Stimulated activated CD4-positive, alpha-beta T cell treated with anti-CD3 and anti-CD28 coated beads, TNF-alpha, amount 100 ng/mL, for 48 hours (primary cell): ENCODE measurements at regions not wholly inside any gene's neighbourhood (a gene's known extent, or its start where the extent isn't known, plus 50 kb on each side); places are given as distances from the start of the nearest gene placed in this dataset.

Experiments used
- DNase-seq, 3 donors: peaks; one replicate each; pipeline ENCODE4 v3.0.0-alpha.2; 2020; ENCODE audit warnings: low read depth in 3 of 3

DNA sequence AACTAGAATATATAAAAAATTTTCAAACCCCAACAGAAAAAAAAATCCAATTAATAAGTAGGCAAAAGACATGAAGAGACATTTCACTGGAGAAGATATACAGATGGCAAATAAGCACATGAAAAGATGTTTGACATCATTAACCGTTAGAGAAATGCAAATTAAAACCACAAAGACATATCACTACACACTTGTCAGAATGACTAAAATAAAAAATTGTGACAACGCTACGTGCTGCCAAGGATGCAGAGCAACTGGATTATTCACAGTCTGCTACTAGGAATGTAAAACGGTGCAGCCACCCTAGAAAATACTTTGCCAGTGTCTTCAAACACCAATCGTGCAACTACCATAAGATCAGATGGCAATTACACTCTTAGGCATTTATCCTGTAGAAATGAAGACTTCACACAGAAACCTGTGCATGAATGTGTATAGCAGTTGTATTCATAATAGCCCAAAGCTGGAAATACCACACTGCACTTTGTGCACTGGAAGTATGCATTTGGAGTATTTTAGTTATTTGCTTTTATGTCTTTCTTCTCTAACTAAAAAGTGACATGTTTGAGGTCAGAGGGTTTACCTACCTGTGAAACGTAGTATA is 75.3 kb upstream of the PALMD start:
- DNase-seq: no peak

DNA sequence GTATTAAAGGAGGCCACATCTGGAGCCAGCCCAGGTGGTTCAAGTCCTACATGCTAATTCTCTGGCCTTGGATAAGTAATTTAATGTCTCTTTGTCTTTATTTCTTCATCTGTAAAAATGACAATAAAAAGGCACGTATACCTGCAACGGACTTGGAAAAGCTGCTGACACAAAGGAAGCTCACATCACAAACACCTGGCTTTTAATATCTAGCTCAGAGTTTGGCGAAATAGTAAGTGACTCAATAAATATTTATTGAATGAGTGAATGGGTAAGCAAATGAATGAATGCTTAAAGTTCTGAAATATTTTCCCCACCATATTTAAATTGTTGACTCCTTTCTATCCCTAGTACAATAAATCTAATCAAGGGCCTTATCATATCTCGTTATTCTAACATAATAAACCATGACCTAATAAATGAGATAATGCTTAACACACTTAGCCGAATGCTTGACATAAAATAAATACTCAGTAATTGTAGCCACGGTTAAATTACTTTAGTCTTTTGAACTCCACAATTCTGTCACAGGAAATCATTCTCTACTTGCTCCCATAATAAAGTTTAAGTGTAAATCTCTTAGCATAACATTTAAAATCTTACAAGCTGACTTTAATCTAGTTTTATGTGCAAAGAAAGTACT is 74.7 kb upstream of the PALMD start:
- DNase-seq: no peak

DNA sequence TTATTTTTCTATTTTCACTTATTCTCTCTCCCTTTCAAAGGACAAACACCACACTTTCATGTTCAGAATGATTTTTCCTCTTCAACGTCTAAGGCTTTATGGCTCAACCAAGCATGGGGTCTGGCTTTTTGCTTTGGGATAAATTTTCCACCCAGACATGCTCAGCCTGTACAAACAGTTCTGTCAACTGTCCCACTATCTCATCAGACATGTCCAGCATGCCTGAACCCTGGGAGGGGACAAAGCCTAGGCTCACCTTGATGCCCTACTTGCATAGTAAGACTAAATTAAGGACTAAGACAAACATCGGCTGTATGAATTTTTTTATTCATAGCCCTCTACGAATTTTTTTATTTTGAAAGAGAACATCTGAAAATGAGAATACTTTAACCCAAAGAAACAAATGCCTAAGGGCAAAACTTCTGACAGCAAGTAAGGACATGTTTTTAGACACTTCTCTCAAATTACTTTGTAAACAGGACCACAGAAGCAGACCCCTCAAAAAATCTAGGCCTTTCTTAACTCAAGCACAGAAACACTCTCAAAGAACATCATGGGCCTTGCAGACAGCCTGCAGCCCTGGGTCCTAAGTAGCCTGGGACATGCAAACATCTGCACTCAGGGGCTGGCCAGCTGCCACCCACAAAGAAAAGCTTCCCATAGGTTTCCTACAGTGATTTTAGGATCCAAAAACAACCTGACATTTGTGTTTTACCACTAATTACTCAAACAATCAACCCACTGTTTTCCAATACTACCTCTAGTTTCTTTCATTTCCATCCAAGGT is 72.3 kb upstream of the PALMD start:
- no peak for DNase-seq

DNA sequence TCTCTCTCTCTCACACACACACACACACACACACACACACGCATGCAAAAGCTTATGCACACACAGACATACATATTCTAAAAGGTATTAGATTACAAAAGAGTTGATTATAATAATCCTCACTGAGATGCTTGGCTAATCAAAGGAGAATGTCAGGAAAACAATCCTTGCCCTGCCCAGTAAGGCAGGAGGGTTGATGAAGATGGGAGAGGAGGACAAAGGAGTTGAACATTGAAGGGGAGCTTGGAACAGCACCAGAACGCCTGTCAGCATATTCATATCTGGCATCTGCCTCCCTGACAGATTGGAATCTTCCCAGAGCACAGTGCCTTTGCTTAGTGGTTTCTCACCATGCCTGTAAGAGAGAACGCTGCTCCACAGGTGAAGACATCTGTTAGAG is 68.6 kb upstream of the PALMD start:
- no peak for DNase-seq

DNA sequence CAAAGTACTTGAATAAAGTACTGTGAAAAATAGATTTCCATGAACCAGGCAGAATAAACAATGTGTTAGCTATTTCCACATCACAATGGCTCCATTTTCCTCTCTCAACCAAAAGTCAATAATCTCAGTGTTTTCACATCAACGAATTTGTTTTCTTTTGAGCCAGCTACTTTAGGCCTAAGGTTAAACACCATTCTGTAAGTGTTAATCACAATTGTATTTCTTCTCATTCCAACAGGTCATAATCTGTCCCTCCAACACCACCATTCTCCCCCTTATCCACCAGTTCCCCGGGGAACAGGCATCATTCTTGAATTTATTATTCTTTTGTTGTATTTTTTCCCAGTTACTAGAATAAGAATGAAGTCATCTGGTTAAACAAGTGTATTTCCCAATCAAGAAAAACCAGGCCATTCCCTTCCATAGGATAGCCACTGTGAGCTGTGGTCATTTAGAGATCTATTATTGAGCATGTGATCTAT is 66.2 kb upstream of the PALMD start:
- DNase-seq: no peak

DNA sequence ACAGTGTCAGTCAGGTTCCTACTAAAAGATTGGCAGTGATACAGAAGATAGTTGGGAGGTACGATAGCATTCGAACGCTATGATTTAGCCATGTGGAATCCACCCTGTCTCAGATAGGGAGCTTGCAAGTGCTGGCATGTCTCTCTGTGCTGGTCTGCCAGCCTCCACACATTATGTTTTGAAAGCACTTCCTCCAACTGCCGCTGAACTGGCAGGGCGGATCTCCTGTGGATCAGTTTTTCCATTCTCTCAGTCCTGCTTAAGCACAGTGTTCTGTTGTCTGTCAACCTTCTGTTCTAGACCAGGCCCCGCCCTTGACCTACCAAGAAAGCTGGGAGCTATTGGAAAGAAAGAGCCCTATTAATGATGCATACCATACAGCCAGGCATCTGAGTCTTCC is 65.5 kb upstream of the PALMD start:
- no peak for DNase-seq

DNA sequence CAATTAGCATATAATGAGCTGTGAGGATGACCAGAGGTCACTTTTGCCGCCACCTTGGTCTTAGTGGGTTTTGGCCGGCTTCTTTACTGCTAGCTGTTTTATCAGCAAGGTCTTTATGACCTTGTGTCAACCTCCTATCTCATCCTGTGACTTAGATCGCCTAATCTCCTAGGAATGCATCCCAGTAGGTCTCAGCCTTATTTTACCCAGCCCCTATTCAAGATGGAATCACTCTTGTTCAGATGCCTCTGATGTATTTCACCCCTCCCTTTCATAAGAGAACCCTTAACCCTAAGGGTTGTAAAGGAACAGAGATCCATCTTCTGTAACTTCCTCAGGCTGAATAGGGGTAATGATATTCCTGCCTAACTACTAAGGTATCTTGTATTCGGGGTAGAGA is 58.9 kb upstream of the PALMD start:
- DNase-seq: no peak

DNA sequence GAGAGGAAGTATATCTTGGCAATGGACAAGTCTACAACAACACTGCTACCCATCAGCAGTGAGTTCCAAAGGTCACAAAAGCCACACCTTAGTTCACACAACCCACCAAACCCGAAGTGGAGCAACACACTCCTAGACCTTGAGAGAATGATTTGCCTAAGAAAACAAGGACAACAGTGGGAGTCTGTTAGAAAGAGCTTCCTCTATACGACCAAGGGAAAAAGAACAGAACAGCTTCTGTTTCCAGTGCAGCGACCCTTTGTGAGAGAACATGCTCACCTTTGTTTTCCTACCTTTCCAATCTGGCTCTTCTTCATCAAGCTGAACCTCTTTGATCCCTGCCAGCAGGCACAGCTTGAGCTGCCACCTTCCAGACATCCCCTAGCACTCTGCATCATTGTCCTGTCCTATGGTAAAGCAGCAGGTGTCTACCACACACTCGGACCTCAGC is 56.7 kb upstream of the PALMD start:
- no peak for DNase-seq

DNA sequence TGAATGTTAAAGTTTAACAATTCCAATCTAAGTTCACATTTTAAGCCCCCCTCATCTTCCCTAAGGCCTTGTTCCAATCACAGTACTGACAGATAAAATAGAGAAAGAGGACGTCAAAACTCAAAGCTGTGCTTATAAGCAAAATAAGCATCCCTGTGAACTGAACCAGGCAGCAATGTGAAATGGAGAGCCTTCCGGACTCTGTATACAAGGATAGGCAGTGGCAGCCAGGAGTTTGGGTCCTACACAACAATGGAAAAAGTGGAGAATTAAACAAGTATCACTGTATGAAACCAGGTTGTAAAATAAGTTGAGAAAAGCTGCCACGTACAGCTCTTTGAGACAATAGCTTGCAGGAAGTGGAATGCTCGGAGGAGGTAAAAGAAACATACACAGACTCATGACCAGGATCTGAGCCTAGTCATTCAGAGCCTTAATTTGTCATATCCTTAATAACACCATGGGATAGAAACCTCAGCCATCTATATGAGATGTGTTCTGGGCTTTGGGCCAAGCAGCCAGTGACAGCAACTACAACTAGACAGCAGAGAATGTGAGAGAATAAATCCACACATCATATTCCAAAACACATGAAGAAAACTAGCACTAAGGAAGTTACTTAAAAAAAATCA is 55.2 kb upstream of the PALMD start:
- DNase-seq: no peak

DNA sequence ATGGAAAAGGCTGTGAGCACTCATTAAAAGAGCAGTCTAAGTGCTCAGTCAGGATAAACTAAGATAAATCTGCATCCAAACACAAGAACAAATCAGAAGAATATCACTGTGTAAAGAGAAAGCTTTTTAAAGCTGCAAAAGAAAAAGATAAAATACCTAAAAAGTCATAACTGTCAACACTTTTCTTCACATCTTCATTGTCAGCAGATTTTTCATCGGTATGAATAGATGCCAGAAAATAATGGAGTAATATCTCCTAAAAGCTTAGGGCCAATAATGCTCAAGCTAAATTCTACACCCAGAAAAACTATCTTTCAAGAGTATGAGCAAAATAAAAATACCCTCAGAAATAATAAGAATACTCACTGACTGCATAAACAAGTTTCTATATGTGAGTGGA is 54.0 kb upstream of the PALMD start:
- no peak for DNase-seq

DNA sequence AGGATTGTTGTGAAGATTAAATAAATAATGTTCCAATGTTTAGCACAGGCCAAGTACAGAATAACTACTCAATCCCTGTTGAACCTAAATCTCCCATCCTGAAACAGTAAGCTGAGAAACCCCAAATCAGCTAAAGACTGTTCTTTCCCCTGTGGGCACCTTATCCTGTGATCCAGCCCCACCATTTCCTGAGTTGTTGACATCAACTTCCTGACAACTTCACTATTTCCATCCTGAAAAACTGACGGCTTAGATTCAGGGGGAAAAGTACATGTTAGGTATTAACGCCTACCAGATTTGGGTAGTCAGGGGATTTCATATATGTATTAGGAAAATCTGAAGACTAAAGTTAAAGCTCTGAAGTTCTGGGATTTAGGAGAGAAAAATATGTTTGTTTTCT is 51.7 kb upstream of the PALMD start:
- no peak for DNase-seq

DNA sequence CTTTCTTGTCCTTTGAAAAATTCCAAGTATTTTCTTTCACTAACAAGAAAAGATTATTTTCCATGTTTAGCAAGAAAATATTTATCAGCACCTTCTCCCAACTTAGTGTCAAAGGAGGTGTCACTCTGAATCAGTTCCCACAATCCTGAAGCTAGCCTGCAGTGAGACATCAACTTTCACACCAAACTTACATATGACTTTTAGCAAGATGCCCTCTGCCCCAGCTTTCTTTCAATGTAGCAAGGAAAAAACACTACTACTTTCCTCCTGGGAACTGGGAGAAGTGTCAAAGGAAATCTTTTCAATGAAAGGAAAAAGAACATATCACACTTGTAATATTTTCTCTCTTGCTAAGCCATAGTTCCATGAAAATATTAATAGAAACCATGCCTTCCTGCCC is 50.9 kb upstream of the PALMD start:
- no peak for DNase-seq

DNA sequence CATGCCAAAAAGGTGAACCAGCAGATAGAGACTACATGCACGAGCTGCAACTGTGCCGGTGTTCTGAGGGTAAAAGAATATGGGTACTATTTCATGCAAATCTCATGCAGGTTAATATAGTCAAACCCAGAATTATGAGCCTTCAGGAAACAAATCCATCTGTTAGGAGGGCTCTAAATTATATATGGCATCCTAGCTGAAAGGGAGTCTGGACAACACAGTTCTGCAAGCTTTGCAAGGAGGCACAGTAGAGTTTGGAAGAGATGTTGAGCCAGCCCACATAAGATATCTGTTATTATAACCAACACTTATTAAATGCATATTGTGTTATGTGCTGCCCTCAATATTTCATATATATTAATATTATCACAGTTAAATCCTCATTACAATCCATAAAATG is 50.5 kb upstream of the PALMD start:
- no peak for DNase-seq
